SK-N-SH treated with all-trans-retinoic acid at 6 μM for 48 hours (cell line): ENCODE measurements at regions not wholly inside any gene's neighbourhood (a gene's known extent, or its start where the extent isn't known, plus 50 kb on each side); places are given as distances from the start of the nearest gene placed in this dataset.

Experiments
- ARNTL ChIP-seq: fragments of 450-650 bp; formaldehyde crosslinking; IDR thresholded peaks from 2 replicates; pipeline ENCODE4 v1.5.0; 2020; ENCODE audit warnings: low read depth, mild to moderate bottlenecking, moderate library complexity, borderline replicate concordance
- RARB ChIP-seq: fragments of 250-450 bp; sonication (Bioruptor Pico); IDR thresholded peaks from 2 replicates; pipeline ENCODE4 v1.8.0; 2021; ENCODE audit warnings: mild to moderate bottlenecking, moderate library complexity
- ZFP3 ChIP-seq: fragments of 250-450 bp; sonication (Bioruptor Pico); IDR thresholded peaks from 2 replicates; pipeline ENCODE4 v1.5.0; 2020; ENCODE audit warnings: mild to moderate bottlenecking, moderate library complexity

DNA sequence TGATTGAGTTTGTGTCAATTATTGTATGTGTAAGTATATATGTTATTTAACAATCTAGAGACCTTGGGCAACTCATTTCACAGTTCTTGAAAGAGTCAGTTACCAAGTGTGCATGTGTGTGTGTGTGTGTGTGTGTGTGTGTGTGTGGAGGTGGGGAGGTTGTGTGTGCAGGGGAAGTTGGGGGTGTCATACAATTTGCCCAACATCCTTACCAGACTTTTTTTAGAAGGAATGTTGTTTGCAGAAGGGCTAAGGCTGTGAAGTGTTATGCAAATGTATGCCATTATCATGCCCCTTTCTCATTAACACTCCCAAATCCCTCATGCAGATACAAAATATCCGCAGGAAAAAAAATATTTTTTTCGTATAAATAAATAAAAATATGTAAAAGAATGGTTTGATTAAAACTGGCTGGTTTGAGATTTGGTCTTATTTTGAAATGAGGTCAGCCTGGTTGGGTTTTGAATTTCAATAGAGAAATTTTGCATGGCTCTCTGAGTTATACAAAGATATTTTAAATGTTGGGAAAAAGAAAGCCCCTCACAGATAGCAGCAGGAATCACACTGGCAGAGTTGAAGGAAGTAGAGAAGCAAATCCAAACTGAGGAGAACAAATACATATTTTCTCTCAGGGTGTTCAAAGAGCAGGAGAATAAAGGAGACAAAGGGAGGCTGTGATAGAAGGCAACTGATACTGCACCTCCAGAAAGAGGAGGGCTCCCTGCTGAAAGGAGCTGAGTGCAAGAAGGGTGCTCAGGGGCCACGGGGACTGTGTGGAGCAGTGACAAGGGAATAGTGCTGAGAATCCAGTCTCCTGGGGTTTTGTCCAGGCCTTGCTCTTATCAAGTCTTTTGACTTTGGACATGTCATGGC lies 1365.5 kb upstream of the CELF4 start:
- TF ChIP-seq ARNTL (CRISPR knock-in tag), result no peak
- TF ChIP-seq RARB, result no peak
- TF ChIP-seq ZFP3 (CRISPR knock-in tag), result no peak
